ENCODE measurements at regions not wholly inside any gene's neighbourhood (a gene's known extent, or its start where the extent isn't known, plus 50 kb on each side); places are given as distances from the start of the nearest gene placed in this dataset.

GRCh38 chr9:117528225-117528624 is 113.4 kb upstream of the ASTN2 start:
- no peak overlapping the region for H3K4me3 ChIP-seq
- no peak overlapping the region for H3K27ac ChIP-seq
- H3K36me3 ChIP-seq = no peaks in the 10 kb centered on the region
- TF ChIP-seq CTCF (IDR thresholded peaks at IDR 0.05) = no peak
- TF ChIP-seq POLR2A (IDR thresholded peaks at IDR 0.05) = no peak
- no peak for TF ChIP-seq POLR2AphosphoS5 (IDR thresholded peaks at IDR 0.05; ENCODE audit: insufficient read depth in 1 of 2, low read depth in 1 of 2)
- H3K9me3 ChIP-seq = no peaks in the 10 kb centered on the region
- H3K4me1 ChIP-seq = no peaks in the 10 kb centered on the region
- intact Hi-C loops (cut with DNase I) = no loop called here
- H3K27me3 ChIP-seq = no peaks in the 10 kb centered on the region
- DNase-seq (ENCODE audit: extremely low spot score in 2 of 2) = no peak

GRCh38 chr9:117526674-117527073 is 111.8 kb upstream of the ASTN2 start:
- Histone ChIP-seq H3K4me3 (no peak overlapping the region), H3K27me3 (no peaks in the 10 kb centered on the region), H3K36me3 (no peaks in the 10 kb centered on the region), H3K4me1 (no peaks in the 10 kb centered on the region), H3K9me3 (no peaks in the 10 kb centered on the region), H3K27ac (no peak overlapping the region)
- intact Hi-C loops (cut with DNase I) = no loop called here
- no peak for DNase-seq (ENCODE audit: extremely low spot score in 2 of 2)
- TF ChIP-seq POLR2AphosphoS5 (IDR thresholded peaks at IDR 0.05; ENCODE audit: insufficient read depth in 1 of 2, low read depth in 1 of 2) = no peak
- TF ChIP-seq POLR2A (IDR thresholded peaks at IDR 0.05) = no peak
- TF ChIP-seq CTCF (IDR thresholded peaks at IDR 0.05) = no peak

- no peak for DNase-seq (ENCODE audit: extremely low spot score in 2 of 2)
- Histone ChIP-seq H3K4me3 (no peak overlapping the region), H3K36me3 (no peaks in the 10 kb centered on the region), H3K27me3 (no peaks in the 10 kb centered on the region), H3K4me1 (no peaks in the 10 kb centered on the region), H3K27ac (no peak overlapping the region), H3K9me3 (no peaks in the 10 kb centered on the region)
- no peak for TF ChIP-seq POLR2AphosphoS5 (IDR thresholded peaks at IDR 0.05; ENCODE audit: insufficient read depth in 1 of 2, low read depth in 1 of 2)
- TF ChIP-seq CTCF (IDR thresholded peaks at IDR 0.05) = no peak
- TF ChIP-seq POLR2A (IDR thresholded peaks at IDR 0.05) = no peak
- intact Hi-C loops (cut with DNase I) = no loop called here
Measured at GRCh38 chr9:117523531-117524153, 108.8 kb upstream of the ASTN2 start.

- intact Hi-C loops (cut with DNase I) = no loop called here
- Histone ChIP-seq H3K4me3 (no peak overlapping the region), H3K36me3 (no peaks in the 10 kb centered on the region), H3K27me3 (no peaks in the 10 kb centered on the region), H3K4me1 (no peaks in the 10 kb centered on the region), H3K27ac (no peak overlapping the region), H3K9me3 (no peaks in the 10 kb centered on the region)
- no peak for DNase-seq (ENCODE audit: extremely low spot score in 2 of 2)
- TF ChIP-seq POLR2A (IDR thresholded peaks at IDR 0.05) (no peak), CTCF (IDR thresholded peaks at IDR 0.05) (no peak), POLR2AphosphoS5 (IDR thresholded peaks at IDR 0.05; ENCODE audit: insufficient read depth in 1 of 2, low read depth in 1 of 2) (no peak)
Measured at GRCh38 chr9:117521293-117521692, 106.4 kb upstream of the ASTN2 start.

- Histone ChIP-seq H3K4me1 (no peaks in the 10 kb centered on the region), H3K27me3 (no peaks in the 10 kb centered on the region), H3K36me3 (no peaks in the 10 kb centered on the region), H3K4me3 (no peak overlapping the region), H3K9me3 (no peaks in the 10 kb centered on the region), H3K27ac (no peak overlapping the region)
- intact Hi-C loops (cut with DNase I) = no loop called here
- DNase-seq (ENCODE audit: extremely low spot score in 2 of 2) = no peak
- no peak for TF ChIP-seq POLR2A (IDR thresholded peaks at IDR 0.05)
- no peak for TF ChIP-seq CTCF (IDR thresholded peaks at IDR 0.05)
- no peak for TF ChIP-seq POLR2AphosphoS5 (IDR thresholded peaks at IDR 0.05; ENCODE audit: insufficient read depth in 1 of 2, low read depth in 1 of 2)
Measured at GRCh38 chr9:117516676-117517632, 102.1 kb upstream of the ASTN2 start.
